Panc1 (cell line): ENCODE measurements at regions not wholly inside any gene's neighbourhood (a gene's known extent, or its start where the extent isn't known, plus 50 kb on each side); places are given as distances from the start of the nearest gene placed in this dataset.

Experiments
- ATAC-seq: fragments of 200-7000 bp; cut with Tn5 transposase; 2 replicates; pipeline ENCODE4 v1.9.1; 2020; ENCODE audit warnings: mild to moderate bottlenecking, moderate library complexity
- BruUV-seq: library from RNA; stranded (reverse); fragments of 400-500 nt; replicated peaks from 2 replicates; lab custom pipeline; 2021; lab: Mats Ljungman, UMichigan
- CTCF ChIA-PET: fragments of 300-600 bp; sonication (Branson Sonifier 250); formaldehyde crosslinking; loops from one replicate; lab custom pipeline; 2022; ENCODE audit warnings: antibody characterized with exemption; lab: Charles Lee
- POLR2A ChIA-PET: fragments of 300-600 bp; sonication (Branson Sonifier 250); formaldehyde crosslinking; loops from one replicate; lab custom pipeline; 2022; ENCODE audit warnings: antibody characterized with exemption; lab: Charles Lee
- DNase-seq: peaks from one replicate; pipeline ENCODE4 v3.0.0-alpha.2; 2010; ENCODE audit warnings: low read depth, low spot score
- H3K27ac ChIP-seq: 2 replicates; pipeline ENCODE4 v1.5.1; 2011; ENCODE audit warnings: mild to moderate bottlenecking, low read length, inconsistent platforms
- H3K27me3 ChIP-seq: fragments of 200-500 bp; sonication (Bioruptor generic); 2 replicates; pipeline ENCODE4 v1.6.0; 2014; ENCODE audit warnings: low read length, inconsistent platforms; ENCODE audit not compliant: control insufficient read depth, insufficient read depth
- H3K36me3 ChIP-seq: fragments of 200-500 bp; sonication (Bioruptor generic); 2 replicates; pipeline ENCODE4 v1.5.1; 2014; ENCODE audit warnings: inconsistent platforms, mild to moderate bottlenecking, low read length, moderate library complexity; ENCODE audit not compliant: control insufficient read depth, insufficient read depth
- H3K4me1 ChIP-seq: 2 replicates; pipeline ENCODE4 v1.5.1; 2011; ENCODE audit warnings: inconsistent platforms, mild to moderate bottlenecking, low read length, moderate library complexity; ENCODE audit not compliant: control insufficient read depth, insufficient read depth
- H3K4me3 ChIP-seq, 2 experiments: 2 replicates each; pipeline ENCODE4 v1.5.1; 2011 to 2012; ENCODE audit warnings: low read depth in 2 of 2, low read length in 2 of 2, mild to moderate bottlenecking in 2 of 2, inconsistent platforms in 1 of 2, moderate library complexity in 1 of 2
- H3K9me3 ChIP-seq: fragments of 200-500 bp; sonication (Bioruptor generic); 2 replicates; pipeline ENCODE4 v1.5.1; 2014; ENCODE audit warnings: low read depth, mild to moderate bottlenecking, inconsistent platforms, low read length, moderate library complexity; ENCODE audit not compliant: control insufficient read depth, insufficient read depth
- CTCF ChIP-seq: fragments of 450-650 bp; IDR thresholded peaks from 2 replicates; pipeline ENCODE4 v1.5.1; 2017; ENCODE audit warnings: mild to moderate bottlenecking
- POLR2AphosphoS5 ChIP-seq: IDR thresholded peaks from 2 replicates; pipeline ENCODE4 v1.6.1; 2012; ENCODE audit warnings: mild to moderate bottlenecking, low read depth, low read length, moderate library complexity
- SIN3A ChIP-seq: IDR thresholded peaks from 2 replicates; pipeline ENCODE4 v1.6.1; 2012; ENCODE audit warnings: low read depth, mild to moderate bottlenecking, low read length, moderate library complexity, borderline replicate concordance; ENCODE audit not compliant: insufficient read depth
- TCF7L2 ChIP-seq: IDR thresholded peaks from 2 replicates; pipeline ENCODE4 v1.6.1; 2011; ENCODE audit warnings: mild to moderate bottlenecking, low read depth, low read length, inconsistent platforms
- in situ Hi-C: cut with HindIII; loops from 2 replicates; pipeline ENCODE4 v1.10.0; 2016; ENCODE audit warnings: low sequenced_read_pairs, low pct_unique_long_range_greater_than_20kb
- intact Hi-C: fragments of 100-400 bp; cut with micrococcal nuclease; formaldehyde crosslinking; loops from one replicate; pipeline ENCODE4 v1.10.0; 2022; ENCODE audit not compliant: unreplicated experiment
- TF ChIP-seq, protein P1 (sequence below), 2 experiments: IDR thresholded peaks; 2 replicates each; pipeline ENCODE4 v1.6.1; 2011 to 2012; ENCODE audit warnings: low read depth in 2 of 2, control low read depth in 1 of 2, low read length in 1 of 2, mild to moderate bottlenecking in 1 of 2, moderate library complexity in 1 of 2; ENCODE audit not compliant: insufficient read depth in 1 of 2

DNA sequence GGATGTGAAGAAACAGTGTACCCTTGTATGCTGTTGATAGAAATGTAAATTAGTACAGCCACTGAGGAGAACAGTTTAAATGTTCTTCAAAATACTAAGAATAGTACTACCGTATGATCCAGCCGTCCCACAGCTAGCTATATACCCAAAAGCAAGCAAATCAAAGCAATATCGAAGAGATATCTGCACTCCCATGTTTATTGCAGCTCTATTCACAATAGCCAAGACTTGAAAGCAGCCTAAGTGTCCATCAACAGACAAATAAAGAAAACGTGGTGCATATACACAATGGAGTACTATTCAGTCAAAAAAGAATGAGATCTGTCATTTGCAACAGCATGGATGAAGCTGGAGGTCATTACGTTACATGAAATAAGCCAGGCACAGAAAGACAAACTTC is 88.5 kb upstream of the SLC38A4 start:
- no peaks in the 10 kb centered on the region for H3K4me1 ChIP-seq
- TF ChIP-seq POLR2AphosphoS5 (no peak), CTCF (no peak), TCF7L2 (no peak), SIN3A (no peak)
- TF ChIP-seq, protein P1, sequence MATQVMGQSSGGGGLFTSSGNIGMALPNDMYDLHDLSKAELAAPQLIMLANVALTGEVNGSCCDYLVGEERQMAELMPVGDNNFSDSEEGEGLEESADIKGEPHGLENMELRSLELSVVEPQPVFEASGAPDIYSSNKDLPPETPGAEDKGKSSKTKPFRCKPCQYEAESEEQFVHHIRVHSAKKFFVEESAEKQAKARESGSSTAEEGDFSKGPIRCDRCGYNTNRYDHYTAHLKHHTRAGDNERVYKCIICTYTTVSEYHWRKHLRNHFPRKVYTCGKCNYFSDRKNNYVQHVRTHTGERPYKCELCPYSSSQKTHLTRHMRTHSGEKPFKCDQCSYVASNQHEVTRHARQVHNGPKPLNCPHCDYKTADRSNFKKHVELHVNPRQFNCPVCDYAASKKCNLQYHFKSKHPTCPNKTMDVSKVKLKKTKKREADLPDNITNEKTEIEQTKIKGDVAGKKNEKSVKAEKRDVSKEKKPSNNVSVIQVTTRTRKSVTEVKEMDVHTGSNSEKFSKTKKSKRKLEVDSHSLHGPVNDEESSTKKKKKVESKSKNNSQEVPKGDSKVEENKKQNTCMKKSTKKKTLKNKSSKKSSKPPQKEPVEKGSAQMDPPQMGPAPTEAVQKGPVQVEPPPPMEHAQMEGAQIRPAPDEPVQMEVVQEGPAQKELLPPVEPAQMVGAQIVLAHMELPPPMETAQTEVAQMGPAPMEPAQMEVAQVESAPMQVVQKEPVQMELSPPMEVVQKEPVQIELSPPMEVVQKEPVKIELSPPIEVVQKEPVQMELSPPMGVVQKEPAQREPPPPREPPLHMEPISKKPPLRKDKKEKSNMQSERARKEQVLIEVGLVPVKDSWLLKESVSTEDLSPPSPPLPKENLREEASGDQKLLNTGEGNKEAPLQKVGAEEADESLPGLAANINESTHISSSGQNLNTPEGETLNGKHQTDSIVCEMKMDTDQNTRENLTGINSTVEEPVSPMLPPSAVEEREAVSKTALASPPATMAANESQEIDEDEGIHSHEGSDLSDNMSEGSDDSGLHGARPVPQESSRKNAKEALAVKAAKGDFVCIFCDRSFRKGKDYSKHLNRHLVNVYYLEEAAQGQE (IDR thresholded peaks at IDR 0.05; ENCODE audit: insufficient read depth in 1 of 2, low read depth in 2 of 2, low read length in 1 of 2): no peak
- intact Hi-C loops (no loop called here), in situ Hi-C loops (no loop called here)
- H3K27me3 ChIP-seq: no peaks in the 10 kb centered on the region
- ATAC-seq (no peak), DNase-seq (no peak)
- H3K9me3 ChIP-seq: no peaks in the 10 kb centered on the region
- no peak overlapping the region for H3K27ac ChIP-seq
- H3K4me3 ChIP-seq: no peak overlapping the region
- POLR2A ChIA-PET: no interaction called here
- no peaks in the 10 kb centered on the region for H3K36me3 ChIP-seq
- CTCF ChIA-PET: no interaction called here
- no TSS peak for BruUV-seq

DNA sequence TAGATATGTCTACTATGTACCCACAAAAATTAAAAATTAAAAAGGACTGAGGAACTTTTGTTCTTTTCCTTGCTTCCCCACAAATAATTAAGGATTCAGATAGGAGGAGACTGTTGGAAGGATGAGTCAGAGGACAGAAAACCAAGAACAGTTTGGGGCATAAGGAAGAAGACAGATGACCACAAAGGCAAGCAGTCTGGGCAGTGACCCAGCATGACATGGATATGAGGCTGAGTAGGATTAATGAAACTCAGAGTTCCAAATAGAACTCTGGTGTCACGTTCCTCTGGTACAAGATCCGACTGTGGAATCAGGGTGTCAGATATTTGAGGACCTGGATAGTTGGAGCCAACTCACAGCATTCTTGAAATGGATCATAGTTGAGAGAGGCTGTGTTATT is 89.3 kb upstream of the SLC38A4 start:
- no peaks in the 10 kb centered on the region for H3K36me3 ChIP-seq
- intact Hi-C loops: no loop called here
- ATAC-seq: no peak
- no peak for TF ChIP-seq CTCF
- no peak for TF ChIP-seq SIN3A
- no peak for TF ChIP-seq POLR2AphosphoS5
- TF ChIP-seq, protein P1 (IDR thresholded peaks at IDR 0.05; ENCODE audit: insufficient read depth in 1 of 2, low read depth in 2 of 2, low read length in 1 of 2): no peak
- TF ChIP-seq TCF7L2: no peak
- no TSS peak for BruUV-seq
- H3K27ac ChIP-seq: no peak overlapping the region
- in situ Hi-C loops: no loop called here
- no peaks in the 10 kb centered on the region for H3K9me3 ChIP-seq
- CTCF ChIA-PET: no interaction called here
- POLR2A ChIA-PET: no interaction called here
- DNase-seq: no peak
- no peak overlapping the region for H3K4me3 ChIP-seq
- H3K27me3 ChIP-seq: no peaks in the 10 kb centered on the region
- no peaks in the 10 kb centered on the region for H3K4me1 ChIP-seq
